OCI-LY7 (cell line): ENCODE measurements at regions not wholly inside any gene's neighbourhood (a gene's known extent, or its start where the extent isn't known, plus 50 kb on each side); places are given as distances from the start of the nearest gene placed in this dataset.

Source experiments
- EZH2phosphoT487 ChIP-seq: fragments of 200-600 bp; sonication (generic); IDR thresholded peaks from 2 replicates; pipeline ENCODE4 v1.6.1; 2018; ENCODE audit warnings: low read depth, borderline replicate concordance, mild to moderate bottlenecking, mixed run types, antibody characterized with exemption, low read length, moderate library complexity, mixed read lengths
- TF ChIP-seq, protein P1 (sequence below): fragments of 200-600 bp; sonication (generic); conservative IDR thresholded peaks from 2 replicates; pipeline ENCODE4 v1.5.1; 2014; ENCODE audit warnings: mild to moderate bottlenecking, antibody characterized with exemption, low read length, moderate library complexity, mixed read lengths

DNA sequence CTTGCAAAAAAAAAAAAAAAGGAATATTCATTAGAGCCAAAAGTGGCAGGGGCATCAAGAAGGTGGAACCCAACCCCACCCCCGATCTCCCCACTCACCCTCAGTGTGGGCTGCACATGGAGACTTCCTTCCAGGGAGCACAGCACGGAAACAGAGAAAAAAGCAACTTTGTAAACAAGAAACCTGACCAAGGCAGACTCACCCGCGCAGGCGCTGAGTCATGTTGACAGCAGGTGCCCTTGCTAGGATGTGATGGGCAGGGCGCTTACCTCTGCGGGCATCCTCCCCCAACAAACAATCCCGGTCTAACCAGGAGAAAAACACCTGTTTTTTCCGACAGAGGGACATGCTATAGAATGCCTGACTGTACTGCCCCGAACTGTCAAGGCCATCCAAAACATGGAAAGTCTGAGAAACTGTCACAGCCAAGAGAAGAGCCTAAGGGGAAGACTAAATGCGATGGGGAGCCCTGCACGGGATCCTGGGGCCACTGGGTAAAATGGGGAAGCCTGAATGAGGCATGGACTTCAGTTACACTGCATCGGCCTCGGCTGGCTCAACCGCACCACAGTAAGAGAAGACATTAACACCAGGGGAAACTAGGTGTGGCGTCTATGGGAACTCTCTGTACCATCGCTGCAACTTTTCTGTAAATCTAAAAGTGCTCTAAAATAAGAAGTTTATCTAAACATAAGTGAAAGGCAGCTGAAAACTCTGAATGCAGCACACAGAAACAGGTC, 66.7 kb upstream of the GATA2 start:
- TF ChIP-seq, protein P1, sequence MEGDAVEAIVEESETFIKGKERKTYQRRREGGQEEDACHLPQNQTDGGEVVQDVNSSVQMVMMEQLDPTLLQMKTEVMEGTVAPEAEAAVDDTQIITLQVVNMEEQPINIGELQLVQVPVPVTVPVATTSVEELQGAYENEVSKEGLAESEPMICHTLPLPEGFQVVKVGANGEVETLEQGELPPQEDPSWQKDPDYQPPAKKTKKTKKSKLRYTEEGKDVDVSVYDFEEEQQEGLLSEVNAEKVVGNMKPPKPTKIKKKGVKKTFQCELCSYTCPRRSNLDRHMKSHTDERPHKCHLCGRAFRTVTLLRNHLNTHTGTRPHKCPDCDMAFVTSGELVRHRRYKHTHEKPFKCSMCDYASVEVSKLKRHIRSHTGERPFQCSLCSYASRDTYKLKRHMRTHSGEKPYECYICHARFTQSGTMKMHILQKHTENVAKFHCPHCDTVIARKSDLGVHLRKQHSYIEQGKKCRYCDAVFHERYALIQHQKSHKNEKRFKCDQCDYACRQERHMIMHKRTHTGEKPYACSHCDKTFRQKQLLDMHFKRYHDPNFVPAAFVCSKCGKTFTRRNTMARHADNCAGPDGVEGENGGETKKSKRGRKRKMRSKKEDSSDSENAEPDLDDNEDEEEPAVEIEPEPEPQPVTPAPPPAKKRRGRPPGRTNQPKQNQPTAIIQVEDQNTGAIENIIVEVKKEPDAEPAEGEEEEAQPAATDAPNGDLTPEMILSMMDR, result no peak
- TF ChIP-seq EZH2phosphoT487, result no peak
